Choroid plexus epithelial cell (primary cell): ENCODE measurements at regions not wholly inside any gene's neighbourhood (a gene's known extent, or its start where the extent isn't known, plus 50 kb on each side); places are given as distances from the start of the nearest gene placed in this dataset.

ENCODE experiments used
- DNase-seq: peaks from one replicate; pipeline ENCODE4 v3.0.0-alpha.2; 2010; ENCODE audit warnings: low read depth
- H3K4me3 ChIP-seq: 2 replicates; pipeline ENCODE4 v1.5.1; 2011; ENCODE audit warnings: low read depth, mild to moderate bottlenecking, control low read depth, low read length, moderate library complexity
- CTCF ChIP-seq: conservative IDR thresholded peaks from 2 replicates; pipeline ENCODE4 v1.5.1; 2011; ENCODE audit warnings: low read depth, mild to moderate bottlenecking, control low read depth, inconsistent platforms, low read length, moderate library complexity

- TF ChIP-seq CTCF, result no peak
- H3K4me3 ChIP-seq, result no peak overlapping the region
- DNase-seq, result peak; percentile 89
Observed at GRCh38 chr6:43849844-43850243, 79.8 kb downstream of the VEGFA start.

- DNase-seq, result no peak
- no peak for TF ChIP-seq CTCF
- no peak overlapping the region for H3K4me3 ChIP-seq
Observed at GRCh38 chr6:43848671-43849391, 78.8 kb downstream of the VEGFA start.

- no peak for TF ChIP-seq CTCF
- peak; percentile 57 for DNase-seq
- H3K4me3 ChIP-seq, result no peak overlapping the region
Observed at GRCh38 chr6:43847741-43848630, 78.0 kb downstream of the VEGFA start.

DNA sequence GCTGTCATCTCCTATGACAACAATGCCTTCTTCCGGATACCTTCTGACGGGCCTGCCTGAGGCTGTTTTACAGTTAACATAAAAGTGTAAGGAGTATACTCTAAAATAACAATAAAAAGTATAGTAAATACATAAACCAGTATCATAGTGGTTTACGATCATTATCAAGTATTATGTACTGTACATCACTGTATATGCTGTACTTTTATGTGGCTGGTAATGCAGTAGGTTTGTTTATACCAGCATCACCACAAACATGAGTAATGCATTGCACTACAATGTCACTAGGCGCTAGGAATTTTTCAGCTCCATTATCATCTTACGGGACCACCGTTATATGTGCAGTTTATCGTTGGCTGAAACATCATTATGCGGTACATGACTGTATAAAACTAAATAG, 76.5 kb downstream of the VEGFA start:
- no peak overlapping the region for H3K4me3 ChIP-seq
- peak; percentile 53 for DNase-seq
- TF ChIP-seq CTCF, result no peak

- no peak for TF ChIP-seq CTCF
- no peak for DNase-seq
- H3K4me3 ChIP-seq, result no peak overlapping the region
Observed at GRCh38 chr6:43845646-43846045, 75.6 kb downstream of the VEGFA start.

DNA sequence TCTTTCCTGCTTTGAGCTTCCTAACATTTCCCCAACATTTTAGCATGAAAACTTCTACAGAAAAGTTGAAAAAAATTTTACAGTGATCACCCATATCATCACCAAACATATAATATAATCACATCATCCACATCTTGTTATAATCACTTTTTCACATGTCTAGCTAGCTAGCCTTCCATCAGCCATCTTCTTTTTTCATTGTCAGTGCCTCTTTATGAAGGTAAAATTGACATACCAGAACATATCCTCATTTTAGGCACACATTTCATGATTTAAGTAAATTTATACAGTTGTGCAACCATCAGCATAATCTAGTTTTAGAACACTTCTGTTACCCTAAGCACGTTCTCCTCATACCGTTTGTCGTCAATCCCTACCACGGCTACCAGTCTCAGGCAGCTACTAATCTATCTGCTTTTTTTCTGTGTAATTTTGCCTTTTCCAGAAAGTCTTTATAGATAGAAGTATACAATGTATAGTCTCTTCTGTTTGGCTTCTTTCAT, 73.7 kb downstream of the VEGFA start:
- H3K4me3 ChIP-seq, result no peak overlapping the region
- TF ChIP-seq CTCF, result no peak
- DNase-seq, result no peak
